HG03354 (cell line): ENCODE measurements at regions not wholly inside any gene's neighbourhood (a gene's known extent, or its start where the extent isn't known, plus 50 kb on each side); places are given as distances from the start of the nearest gene placed in this dataset.

ENCODE experiments used
- ATAC-seq: cut with Tn5 transposase; IDR thresholded peaks from one replicate; pipeline ENCODE4 v1.9.1; 2021; ENCODE audit warnings: mild to moderate bottlenecking; ENCODE audit not compliant: unreplicated experiment, poor library complexity, severe bottlenecking

DNA sequence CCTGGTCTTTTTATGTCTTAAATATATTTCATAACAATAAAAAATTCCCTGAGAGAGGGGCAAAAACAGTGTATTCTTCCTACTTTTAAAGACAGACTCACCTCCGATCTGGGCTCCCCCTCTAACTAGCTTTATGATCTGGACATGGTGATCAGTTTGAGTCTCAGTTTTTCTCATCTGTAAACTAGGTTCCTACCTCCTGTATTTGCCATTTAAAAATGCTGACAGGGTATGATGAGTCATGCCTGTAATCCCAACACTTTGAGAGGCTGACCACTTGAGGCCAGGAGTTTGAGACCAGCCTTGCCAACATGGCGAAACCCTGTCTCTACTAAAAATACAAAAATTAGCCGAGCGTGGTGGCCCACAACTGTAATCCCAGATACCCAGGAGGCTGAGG, 114.8 kb upstream of the LHX5 start:
- no peak for ATAC-seq

DNA sequence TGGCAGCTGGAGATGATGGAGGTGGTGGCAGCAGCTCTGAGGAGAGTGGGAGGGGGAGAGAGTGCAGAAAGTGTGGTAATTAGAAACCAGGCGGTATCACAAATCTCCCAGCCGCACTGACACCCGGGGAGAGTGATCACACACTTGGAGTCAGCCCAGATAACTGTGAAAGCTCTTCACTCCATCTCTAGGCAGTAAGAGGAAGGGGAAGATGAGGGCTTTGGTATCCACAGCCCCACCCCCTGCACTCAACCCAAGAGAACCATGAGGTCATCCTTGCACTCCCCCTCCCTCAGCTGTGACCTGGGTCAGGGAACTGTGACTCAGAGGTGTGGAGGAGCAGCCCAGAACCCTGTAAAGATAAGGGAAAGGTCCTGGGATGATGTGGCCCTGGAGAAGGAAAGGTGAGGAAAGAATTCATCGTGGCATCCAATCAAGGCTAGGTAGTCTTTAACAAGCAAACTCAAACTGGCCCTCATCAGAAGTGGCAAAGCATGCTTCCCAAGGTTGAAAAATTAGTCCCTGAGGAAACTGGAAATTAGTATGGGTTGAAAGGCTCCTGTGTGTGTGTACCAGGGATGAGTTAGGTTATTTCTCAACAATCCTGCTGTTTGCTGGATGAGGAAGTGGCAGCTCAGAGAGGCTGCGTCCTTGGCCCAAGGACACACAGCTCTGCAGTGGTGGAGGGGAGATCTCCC, 111.0 kb upstream of the LHX5 start:
- no peak for ATAC-seq

DNA sequence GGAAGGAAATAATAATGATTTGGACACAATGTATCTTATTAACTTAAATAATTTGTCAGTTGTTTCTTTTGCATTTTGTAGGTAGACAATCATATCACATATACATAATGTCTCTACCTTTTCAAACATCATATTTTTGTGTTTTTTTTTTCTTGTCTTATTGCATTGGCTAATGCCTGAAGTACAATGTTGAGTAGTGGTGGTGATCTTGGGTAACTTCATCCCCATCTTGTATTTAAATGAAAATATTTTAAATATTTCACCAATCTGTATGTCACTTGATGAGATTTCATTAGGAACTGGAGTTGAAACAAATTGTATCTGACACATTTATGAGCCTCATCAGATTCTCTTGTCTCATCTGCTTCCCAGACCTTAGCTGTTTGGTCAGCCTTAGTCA, 109.7 kb upstream of the LHX5 start:
- no peak for ATAC-seq

DNA sequence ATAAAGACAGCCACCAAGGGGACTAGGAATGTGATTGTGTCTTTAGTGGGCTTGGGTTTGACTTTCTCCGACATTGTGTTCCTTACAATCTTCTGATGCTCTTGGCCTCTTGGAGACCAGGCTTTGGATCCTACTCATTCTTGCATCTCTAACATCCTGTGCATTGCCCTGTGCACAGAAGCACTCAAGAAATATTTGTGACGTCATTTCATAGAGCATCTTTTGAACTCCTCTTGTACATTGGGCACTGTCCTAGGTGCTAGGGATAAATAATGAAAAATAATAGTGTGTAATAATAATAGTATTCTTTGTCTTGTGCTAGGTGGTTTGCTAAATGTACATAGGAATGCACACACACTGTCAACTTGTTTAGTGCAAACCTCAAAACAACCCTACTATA, 108.8 kb upstream of the LHX5 start:
- ATAC-seq: no peak

DNA sequence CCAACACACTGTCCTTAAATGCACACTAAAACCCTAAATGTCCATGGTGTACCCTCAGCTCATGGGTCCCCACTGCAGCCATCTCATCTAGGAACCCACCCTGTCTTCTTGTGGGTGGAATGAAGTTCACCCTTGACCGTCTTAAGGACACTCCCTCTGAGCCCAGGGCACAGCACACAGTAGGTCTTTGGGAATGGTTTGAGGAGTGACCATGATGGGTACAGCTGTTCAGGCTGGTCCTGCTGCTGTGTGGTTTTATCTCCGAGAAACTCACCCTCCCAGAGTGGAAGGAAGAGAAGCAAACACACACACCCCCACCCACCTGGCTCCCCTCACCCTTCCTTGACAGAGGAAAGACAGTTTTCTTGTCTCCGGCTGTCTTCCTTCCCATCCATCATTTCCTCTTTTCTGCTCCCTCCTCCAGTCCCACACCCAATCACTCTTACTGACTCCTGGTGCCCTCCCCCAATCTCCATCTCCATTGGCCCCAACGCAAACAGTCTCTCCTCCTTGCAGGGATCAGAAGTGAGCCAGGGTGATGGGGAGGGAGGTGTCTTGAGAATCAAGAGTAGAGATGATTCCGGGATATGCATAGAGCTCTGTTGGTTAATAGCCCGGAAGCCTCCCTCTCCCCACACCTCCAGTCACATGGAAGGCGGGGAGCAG, 105.9 kb upstream of the LHX5 start:
- ATAC-seq: no peak

DNA sequence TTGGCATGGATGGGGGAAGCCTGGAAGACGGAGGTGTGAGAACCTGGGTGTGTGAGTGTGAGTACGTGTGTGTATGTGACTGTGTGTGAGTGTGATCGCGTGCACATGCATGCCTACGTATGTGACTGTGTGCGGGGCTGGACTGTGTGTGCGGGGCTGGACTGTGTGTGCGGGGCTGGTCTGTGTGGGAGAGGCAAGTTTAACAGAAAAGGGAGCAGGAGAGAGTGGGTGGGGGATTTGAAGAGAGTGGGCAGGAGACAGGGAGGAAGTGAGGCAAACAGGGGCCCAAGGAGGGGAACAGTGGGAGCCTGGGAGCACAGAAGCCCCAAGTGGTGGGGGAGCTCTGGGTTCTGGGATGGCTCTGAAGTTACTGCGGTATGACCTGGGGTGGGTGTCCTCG, 103.7 kb upstream of the LHX5 start:
- no peak for ATAC-seq

DNA sequence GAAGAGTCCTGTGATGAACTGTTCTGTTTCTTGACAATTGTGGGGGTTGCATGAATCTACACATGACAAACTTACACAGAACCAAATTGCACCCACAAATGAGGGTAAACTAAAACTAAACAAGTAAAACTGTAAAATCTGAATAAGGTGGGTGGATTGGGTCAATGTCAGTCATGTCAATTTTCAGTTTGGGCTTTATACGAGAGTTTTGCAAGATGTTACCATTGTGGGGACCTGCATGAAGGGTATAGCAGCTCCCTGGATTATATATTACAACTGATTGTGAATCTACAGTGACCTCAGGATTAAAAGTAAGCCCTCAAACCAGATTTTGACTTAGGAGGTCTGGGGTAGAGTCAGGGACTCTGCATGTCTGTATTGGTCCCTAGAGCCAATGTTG, 101.5 kb upstream of the LHX5 start:
- ATAC-seq: no peak

DNA sequence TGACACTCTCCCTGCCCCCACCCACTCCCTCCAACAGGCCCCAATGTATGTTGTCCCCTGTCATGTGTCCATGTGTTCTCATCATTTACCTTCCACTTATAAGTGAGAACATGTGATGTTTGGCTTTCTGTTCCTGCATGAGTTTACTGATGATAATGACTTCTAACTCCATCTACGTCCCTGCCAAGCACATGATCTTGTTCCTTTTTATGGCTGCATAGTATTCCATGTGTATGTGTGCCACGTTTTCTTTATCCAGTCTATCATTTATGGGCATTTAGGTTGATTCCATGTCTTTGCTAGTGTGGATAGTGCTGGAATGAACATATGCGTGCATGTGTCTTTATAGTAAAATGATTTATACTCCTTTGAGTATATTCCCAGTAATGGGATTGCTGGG, 100.0 kb upstream of the LHX5 start:
- no peak for ATAC-seq

DNA sequence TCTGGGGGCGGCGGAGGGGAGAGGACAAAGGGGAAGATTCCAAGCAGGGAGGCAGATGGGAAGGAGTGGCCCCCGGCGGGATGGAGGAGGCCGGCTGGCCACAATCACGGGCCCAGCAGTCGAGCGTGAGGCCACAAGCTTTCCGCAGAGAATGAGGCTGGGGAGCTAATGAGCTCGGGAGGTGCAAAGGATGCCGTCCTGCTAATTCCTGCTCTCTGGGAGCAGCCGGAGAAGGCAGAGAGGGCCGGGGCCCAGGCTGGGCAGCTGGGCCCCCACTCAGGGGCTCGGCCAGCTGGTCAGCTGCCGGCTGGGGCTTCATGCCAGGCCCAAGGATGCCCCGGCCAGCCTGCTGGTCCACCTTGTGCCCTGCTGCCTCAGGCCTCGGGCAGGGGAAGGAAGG, 98.1 kb upstream of the LHX5 start:
- ATAC-seq: no peak

- no peak for ATAC-seq
Measured at GRCh38 chr12:113568021-113568420, 96.3 kb upstream of the LHX5 start.

DNA sequence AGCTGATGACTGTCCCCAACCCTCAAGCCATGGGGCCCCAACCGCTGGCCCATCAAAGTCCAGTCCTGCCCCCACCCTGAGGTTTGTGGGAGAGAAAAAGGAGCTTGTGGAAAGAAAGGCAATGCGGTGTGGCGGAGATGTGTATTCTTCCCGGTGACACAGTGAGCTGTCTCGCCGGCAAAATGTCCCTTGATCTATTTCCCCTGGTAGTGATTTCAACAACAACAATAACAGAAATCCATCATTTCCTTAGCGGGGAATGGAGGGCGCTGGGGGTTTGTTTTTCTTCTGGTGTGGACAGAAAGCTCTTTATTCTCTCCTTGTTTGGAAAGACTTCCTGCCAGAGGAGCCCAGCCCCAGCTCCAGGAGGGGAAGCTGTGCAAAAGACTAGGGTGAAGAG, 93.7 kb upstream of the LHX5 start:
- no peak for ATAC-seq

- ATAC-seq: no peak
Measured at GRCh38 chr12:113561068-113561780, 89.6 kb upstream of the LHX5 start.

- no peak for ATAC-seq
Measured at GRCh38 chr12:113559466-113559865, 87.8 kb upstream of the LHX5 start.

- no peak for ATAC-seq
Measured at GRCh38 chr12:113555226-113555625, 83.6 kb upstream of the LHX5 start.

- ATAC-seq: no peak
Measured at GRCh38 chr12:113552760-113553159, 81.1 kb upstream of the LHX5 start.

- ATAC-seq: no peak
Measured at GRCh38 chr12:113551563-113551962, 79.9 kb upstream of the LHX5 start.

- no peak for ATAC-seq
Measured at GRCh38 chr12:113548467-113548866, 76.8 kb upstream of the LHX5 start.

GRCh38 chr12:113546916-113547863, 75.5 kb upstream of the LHX5 start:
- no peak for ATAC-seq

GRCh38 chr12:113537751-113538087, 66.0 kb upstream of the LHX5 start:
- ATAC-seq: no peak

DNA sequence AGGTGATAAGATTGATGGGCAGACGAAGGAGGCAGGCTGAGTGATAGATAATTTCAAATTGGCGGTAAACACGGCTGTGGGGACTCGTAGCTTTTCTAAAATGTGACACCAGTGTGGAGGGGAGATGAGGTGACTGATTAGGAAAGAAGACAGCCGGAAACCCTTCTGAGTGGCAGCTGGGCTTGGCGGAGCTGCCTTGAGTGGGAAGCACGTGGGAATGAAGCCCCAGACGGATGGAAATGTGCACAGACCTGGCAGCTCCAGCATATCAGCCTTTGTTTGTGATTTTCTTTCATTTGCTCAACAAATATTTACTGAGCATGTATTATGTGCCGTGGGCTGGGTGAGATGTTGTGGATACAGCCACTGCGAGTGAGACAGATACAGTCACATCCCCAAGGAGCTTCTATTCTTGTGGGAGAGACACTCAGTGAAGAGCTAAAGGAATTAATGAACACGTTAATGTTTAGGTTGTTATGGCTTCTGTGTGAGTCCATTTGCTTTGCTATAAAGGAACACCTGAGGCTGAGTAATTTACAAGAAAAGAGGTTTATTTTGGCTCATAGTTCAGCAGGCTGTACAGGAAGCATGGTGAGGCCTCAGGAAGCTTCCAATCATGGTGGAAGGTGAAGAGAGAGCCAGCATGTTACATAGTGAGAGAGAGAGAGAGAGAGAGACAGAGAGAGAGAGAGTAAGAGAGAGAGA, 65.5 kb upstream of the LHX5 start:
- ATAC-seq: no peak
